Motor neuron (in vitro differentiated cells): ENCODE measurements at regions not wholly inside any gene's neighbourhood (a gene's known extent, or its start where the extent isn't known, plus 50 kb on each side); places are given as distances from the start of the nearest gene placed in this dataset.

Experiments used
- ATAC-seq, 8 experiments: fragments of 200-7000 bp; cut with Tn5 transposase; replicated peaks in 6 of 8; 2 replicates each; pipeline ENCODE4 v1.8.0; 2021; ENCODE audit warnings: mild to moderate bottlenecking in 8 of 8, moderate library complexity in 8 of 8
- H3K27ac ChIP-seq, 2 donors: fragments of 250-450 bp; sonication (Bioruptor Pico); 2 replicates each; pipeline ENCODE4 v1.9.0; 2021; ENCODE audit warnings: antibody characterized with exemption in 2 of 2, mild to moderate bottlenecking in 2 of 2, moderate library complexity in 1 of 2
- H3K4me1 ChIP-seq, 2 donors: fragments of 250-450 bp; sonication (Bioruptor Pico); replicated peaks in 1 of 2; 2 replicates each; pipeline ENCODE4 v1.6.1; 2021; ENCODE audit warnings: antibody characterized with exemption in 2 of 2, mild to moderate bottlenecking in 2 of 2, moderate library complexity in 1 of 2
- H3K4me3 ChIP-seq, 5 donors: fragments of 250-450 bp; sonication (Bioruptor Pico); 2 replicates each; pipeline ENCODE4 v1.9.0; 2021; ENCODE audit warnings: antibody characterized with exemption in 5 of 5, mild to moderate bottlenecking in 5 of 5, moderate library complexity in 4 of 5
- WGBS, 10 experiments: fragments of 450-650 bp; shearing (Covaris generic); methylation state at CpG; one replicate each; pipeline ENCODE4 v1.0.0; 2022; 5-methylcytosine and 5-hydroxymethylcytosine counted together
- in situ Hi-C, 9 experiments: fragments of 400-800 bp; cut with MboI; loops; one replicate each; pipeline ENCODE4 v1.15.0; 2021; ENCODE audit warnings: low sequenced_read_pairs in 9 of 9, low pct_unique_long_range_greater_than_20kb in 2 of 9; ENCODE audit not compliant: unreplicated experiment in 9 of 9

DNA sequence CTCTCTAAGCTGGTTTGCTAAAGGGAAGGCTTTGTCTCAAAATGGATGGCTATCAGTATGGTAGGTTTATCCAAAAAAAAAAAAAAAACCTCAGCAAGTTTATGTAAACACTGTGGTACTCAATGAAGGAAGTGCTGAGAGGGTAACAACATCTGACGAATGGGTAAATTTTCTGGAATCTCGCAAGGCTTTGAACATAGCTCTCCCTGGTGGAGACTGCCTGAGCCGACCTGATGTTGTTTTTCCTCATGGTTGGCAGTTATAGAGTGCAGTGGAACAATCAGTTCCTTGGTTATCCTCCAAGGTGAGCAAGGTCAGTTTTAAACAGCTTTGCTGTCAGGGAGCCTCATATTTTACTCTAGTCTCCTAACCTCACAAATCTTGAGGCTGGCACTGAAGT, 94.6 kb downstream of the ZPLD1 start:
- H3K4me1 ChIP-seq = peaks cover 0 to 5% of the 10 kb centered on the region in 2 donors
- ATAC-seq = peak; percentile 42 to 91 (median 68)
- 5 to 82% (median 46%) methylated on average over 2 to 3 of the region's 3 CpGs; no CpG with 5 or more reads in 4 of the 10 experiments for WGBS, 10 experiments
- H3K4me3 ChIP-seq = no peak overlapping the region
- in situ Hi-C loops = loop anchor here in 7 of 9 experiments (25.0 kb wide), 2 partner anchors 292 to 717 kb away; no protein-coding TSS in a partner anchor
- no peak overlapping the region for H3K27ac ChIP-seq

DNA sequence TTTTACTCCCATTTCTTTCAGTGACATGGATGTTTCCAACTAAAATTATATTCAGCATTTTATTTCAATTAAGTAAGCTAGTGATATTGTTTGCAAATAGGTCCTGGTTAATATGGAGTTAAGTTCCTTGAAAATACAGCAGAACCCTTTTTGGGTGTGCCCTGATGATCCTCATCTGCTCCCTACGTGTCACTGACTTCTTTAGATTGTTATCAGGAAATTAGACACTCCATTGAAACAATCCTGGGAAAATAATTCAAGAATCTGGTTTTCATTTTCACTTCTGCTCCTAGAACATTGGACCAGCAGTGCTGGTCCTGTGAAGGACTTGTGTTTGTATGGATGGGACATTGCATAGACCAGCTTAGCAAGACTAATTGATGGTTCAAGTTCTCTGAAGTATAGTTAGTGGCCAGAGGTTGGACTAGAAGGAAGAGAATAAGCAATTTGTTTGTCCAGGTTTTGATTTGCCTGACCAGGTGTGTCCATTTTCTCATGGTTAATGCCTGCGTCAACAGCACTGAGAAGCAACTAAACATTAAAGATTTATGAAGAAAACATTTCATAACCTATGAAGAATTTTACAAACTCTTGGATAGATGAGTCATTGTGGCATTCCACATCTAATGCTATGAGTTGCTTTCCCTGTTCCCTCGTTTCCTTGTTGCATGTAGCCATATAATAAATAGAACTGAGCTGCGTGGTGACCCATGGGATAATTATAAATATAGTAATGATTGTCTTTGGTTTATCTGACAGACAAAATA, 95.8 kb downstream of the ZPLD1 start:
- H3K4me3 ChIP-seq = no peak overlapping the region
- H3K27ac ChIP-seq = no peak overlapping the region
- in situ Hi-C loops = loop anchor here in 8 of 9 experiments (5.0 to 25.0 kb wide), 4 partner anchors 293 to 718 kb away; no protein-coding TSS in a partner anchor
- 27 to 100% (median 85%) methylated on average over 1 to 4 of the region's 4 CpGs for WGBS, 10 experiments
- peaks cover 0 to 5% of the 10 kb centered on the region in 2 donors for H3K4me1 ChIP-seq
- ATAC-seq = peak in 3 of 8 experiments; percentile 48 to 77 (median 63)

DNA sequence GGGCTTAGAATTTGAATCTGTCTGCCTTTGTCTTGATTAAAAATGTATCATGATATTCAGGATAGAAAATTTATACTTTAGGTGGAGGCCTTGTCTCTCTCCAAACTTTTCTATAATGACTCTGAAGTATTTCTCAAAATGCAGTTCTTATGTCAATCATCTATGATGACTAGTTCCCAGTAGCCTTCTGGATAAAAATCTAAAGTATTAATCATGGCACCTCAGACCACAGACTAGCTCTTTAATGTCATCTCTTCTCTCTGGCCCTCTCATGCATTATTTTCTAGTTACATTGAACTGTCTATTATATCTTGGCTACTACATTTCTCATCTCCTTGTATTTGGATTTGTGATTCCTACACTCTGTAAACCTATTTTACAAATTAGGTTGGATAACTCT, 96.9 kb downstream of the ZPLD1 start:
- no peak overlapping the region for H3K4me3 ChIP-seq
- peaks cover 0 to 5% of the 10 kb centered on the region in 2 donors for H3K4me1 ChIP-seq
- ATAC-seq = no peak
- H3K27ac ChIP-seq = no peak overlapping the region
- in situ Hi-C loops = loop anchor here in 8 of 9 experiments (5.0 to 25.0 kb wide), 4 partner anchors 294 to 719 kb away; no protein-coding TSS in a partner anchor

DNA sequence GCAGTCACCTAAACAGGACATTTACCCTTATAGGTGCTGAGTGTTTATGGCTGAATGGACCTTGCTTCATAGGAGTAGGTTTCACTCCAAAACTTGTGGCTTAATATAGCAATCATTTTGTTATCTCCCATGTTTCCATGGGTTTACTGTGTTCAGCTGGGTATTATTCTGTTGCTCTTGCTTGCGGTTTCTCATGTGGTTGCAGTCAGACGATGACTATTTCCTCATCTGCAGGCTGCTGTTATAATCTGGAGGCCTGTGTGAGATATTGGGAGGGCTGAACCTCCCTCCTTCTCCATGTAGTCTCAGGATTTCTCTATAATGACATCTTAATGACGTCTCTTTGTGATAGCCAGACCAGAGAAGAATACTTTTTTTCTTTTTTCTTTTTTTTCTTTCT, 98.1 kb downstream of the ZPLD1 start:
- Histone ChIP-seq H3K27ac (no peak overlapping the region), H3K4me1 (peaks cover 0 to 5% of the 10 kb centered on the region in 2 donors), H3K4me3 (no peak overlapping the region)
- in situ Hi-C loops = loop anchor here in 8 of 9 experiments (5.0 to 25.0 kb wide), 4 partner anchors 296 to 721 kb away; no protein-coding TSS in a partner anchor
- 0 to 100% (median 79%) methylated on average over 1 to 3 of the region's 3 CpGs; no CpG with 5 or more reads in 2 of the 10 experiments for WGBS, 10 experiments
- ATAC-seq = no peak

- 40 to 100% (median 75%) methylated on average over 2 to 4 of the region's 4 CpGs for WGBS, 10 experiments
- ATAC-seq = no peak
- Histone ChIP-seq H3K4me1 (peaks cover 0 to 5% of the 10 kb centered on the region in 2 donors), H3K27ac (no peak overlapping the region), H3K4me3 (no peak overlapping the region)
- in situ Hi-C loops = loop anchor here in 8 of 9 experiments (5.0 to 25.0 kb wide), 4 partner anchors 296 to 721 kb away; no protein-coding TSS in a partner anchor
Measured at GRCh38 chr3:102533784-102534183, 99.0 kb downstream of the ZPLD1 start.

DNA sequence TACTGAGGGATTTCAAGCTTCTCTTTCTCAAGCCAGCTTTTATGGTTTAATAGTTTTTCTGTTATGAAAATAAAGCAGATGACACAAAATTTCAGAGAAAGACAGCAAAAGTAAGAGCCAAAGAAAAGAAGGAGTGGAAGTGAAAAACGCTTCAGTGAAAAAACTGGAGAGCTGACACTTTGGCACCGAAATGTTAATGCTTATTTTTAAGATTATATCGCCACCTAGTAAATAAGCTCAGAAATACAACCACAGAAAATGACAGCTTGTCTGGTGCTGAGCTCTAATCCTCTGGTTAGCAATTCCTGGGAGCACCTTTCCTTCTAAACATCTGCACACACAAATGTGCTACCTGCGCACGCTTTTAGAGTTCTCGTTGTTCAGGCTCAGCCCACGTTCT, 101.6 kb downstream of the ZPLD1 start:
- H3K4me1 ChIP-seq = no peaks in the 10 kb centered on the region
- in situ Hi-C loops = loop anchor here in 7 of 9 experiments (5.0 to 25.0 kb wide), 4 partner anchors 299 to 724 kb away; no protein-coding TSS in a partner anchor
- peak; percentile 47 to 70 (median 56) for ATAC-seq
- no peak overlapping the region for H3K4me3 ChIP-seq
- no peak overlapping the region for H3K27ac ChIP-seq
- 0 to 51% (median 10%) methylated on average over 1 to 7 of the region's 7 CpGs; no CpG with 5 or more reads in 1 of the 10 experiments for WGBS, 10 experiments

DNA sequence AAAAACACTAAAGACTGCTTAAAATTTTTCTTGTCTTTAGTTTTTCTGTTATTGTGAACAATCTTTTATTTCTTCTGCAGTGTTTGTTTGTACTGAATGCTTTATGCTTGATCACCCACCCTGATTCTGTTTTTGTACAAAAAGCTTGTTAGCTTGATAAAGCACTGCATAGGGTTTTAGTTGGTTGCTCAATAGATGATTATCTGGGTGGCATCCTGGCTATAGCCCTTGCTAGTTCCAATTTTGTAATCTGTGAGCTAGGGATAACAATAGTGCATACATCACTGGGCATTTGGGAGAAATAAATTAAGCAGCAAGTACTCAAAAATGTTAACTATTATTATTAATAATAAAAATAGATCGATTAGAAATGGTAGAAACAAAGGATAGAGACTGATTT, 102.3 kb downstream of the ZPLD1 start:
- no peak for ATAC-seq
- WGBS, 10 experiments = 0 to 100% (median 71%) methylated on average over 1 of the region's 1 CpG
- Histone ChIP-seq H3K4me1 (no peaks in the 10 kb centered on the region), H3K27ac (no peak overlapping the region), H3K4me3 (no peak overlapping the region)
- in situ Hi-C loops = loop anchor here in 7 of 9 experiments (5.0 to 25.0 kb wide), 4 partner anchors 300 to 725 kb away; no protein-coding TSS in a partner anchor

DNA sequence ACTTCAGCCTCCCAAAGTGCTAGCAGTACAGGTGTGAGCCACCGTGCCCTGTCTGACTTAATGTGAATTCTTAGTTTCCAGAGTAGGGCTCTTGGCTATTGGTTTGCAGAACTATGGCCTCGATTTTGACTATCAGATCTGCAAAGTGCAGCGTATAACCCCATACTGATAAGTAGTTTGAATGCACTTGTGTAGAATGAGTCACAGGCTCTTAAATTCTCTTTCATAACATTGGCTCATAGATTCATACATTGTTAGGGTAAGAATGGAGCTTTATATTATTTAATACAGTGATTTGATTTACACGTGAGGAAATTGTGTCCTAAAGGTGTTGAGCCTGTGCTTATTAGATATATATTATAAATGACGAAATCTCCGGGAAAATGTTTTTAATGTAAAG, 109.9 kb downstream of the ZPLD1 start:
- in situ Hi-C loops = loop anchor here in 7 of 9 experiments (25.0 kb wide), 2 partner anchors 307 to 732 kb away; no protein-coding TSS in a partner anchor
- WGBS, 10 experiments = 53 to 100% (median 93%) methylated on average over 2 to 6 of the region's 6 CpGs

GRCh38 chr3:102545276-102545675, 110.5 kb downstream of the ZPLD1 start:
- in situ Hi-C loops = loop anchor here in 7 of 9 experiments (25.0 kb wide), 2 partner anchors 308 to 733 kb away; no protein-coding TSS in a partner anchor
- WGBS, 10 experiments = 7 to 92% (median 80%) methylated on average over 1 to 2 of the region's 2 CpGs; no CpG with 5 or more reads in 5 of the 10 experiments
- ATAC-seq = peak in 2 of 8 experiments; percentile 19 to 78
- Histone ChIP-seq H3K4me1 (no peaks in the 10 kb centered on the region), H3K4me3 (no peak overlapping the region), H3K27ac (no peak overlapping the region)

More for the DNA sequence above, 109.9 kb downstream of the ZPLD1 start:
- no peak overlapping the region for H3K27ac ChIP-seq
- ATAC-seq = no peak
- no peak overlapping the region for H3K4me3 ChIP-seq
- H3K4me1 ChIP-seq = no peaks in the 10 kb centered on the region

- no peak for ATAC-seq
- Histone ChIP-seq H3K27ac (no peak overlapping the region), H3K4me1 (no peaks in the 10 kb centered on the region), H3K4me3 (no peak overlapping the region)
- in situ Hi-C loops = loop anchor here in 1 of 9 experiments (25.0 kb wide), 1 partner anchor 108 kb away; no protein-coding TSS in a partner anchor
Measured at GRCh38 chr3:102553876-102554275, 119.1 kb downstream of the ZPLD1 start.

- 0 to 55% (median 0%) methylated on average over 1 to 2 of the region's 2 CpGs; no CpG with 5 or more reads in 1 of the 10 experiments for WGBS, 10 experiments
- ATAC-seq = peak in 6 of 8 experiments; percentile 47 to 94 (median 66)
- in situ Hi-C loops = loop anchor here in 1 of 9 experiments (25.0 kb wide), 1 partner anchor 92 kb away; no protein-coding TSS in a partner anchor
- Histone ChIP-seq H3K4me1 (peaks cover 0 to 10% of the 10 kb centered on the region in 2 donors), H3K4me3 (no peak overlapping the region), H3K27ac (no peak overlapping the region)
Measured at GRCh38 chr3:102570511-102570910, 135.7 kb downstream of the ZPLD1 start.

- no peak overlapping the region for H3K27ac ChIP-seq
- ATAC-seq = peak in 3 of 8 experiments; percentile 32 to 57 (median 45)
- in situ Hi-C loops = loop anchor here in 1 of 9 experiments (25.0 kb wide), 1 partner anchor 91 kb away; no protein-coding TSS in a partner anchor
- H3K4me1 ChIP-seq = peaks cover 0 to 10% of the 10 kb centered on the region in 2 donors
- H3K4me3 ChIP-seq = no peak overlapping the region
- WGBS, 10 experiments = 13 to 100% (median 71%) methylated on average over 1 of the region's 1 CpG; no CpG with 5 or more reads in 5 of the 10 experiments
Measured at GRCh38 chr3:102571006-102571405, 136.2 kb downstream of the ZPLD1 start.
